ENCODE measurements at regions not wholly inside any gene's neighbourhood (a gene's known extent, or its start where the extent isn't known, plus 50 kb on each side); places are given as distances from the start of the nearest gene placed in this dataset.

- Histone ChIP-seq H3K4me3 (replicated peaks in 1 of 2; ENCODE audit: low read depth in 1 of 2, low read length in 2 of 2) (no peak overlapping the region), H4K20me1 (ENCODE audit: insufficient read depth) (no peaks in the 10 kb centered on the region), H3K9me2 (ENCODE audit: insufficient read depth) (no peaks in the 10 kb centered on the region), H3K9ac (ENCODE audit: low read length) (no peak overlapping the region), H3K27me3 (ENCODE audit: insufficient read depth, low read length) (no peaks in the 10 kb centered on the region), H3K4me2 (ENCODE audit: low read length) (no peak overlapping the region), H3K27ac (ENCODE audit: low read depth, low read length) (no peak overlapping the region), H3K9me3 (ENCODE audit: control insufficient read depth in 1 of 2, insufficient read depth in 1 of 2, low read depth in 1 of 2, low read length in 2 of 2) (peaks cover 10 to 25% of the 10 kb centered on the region in 2 experiments), H2AFZ (ENCODE audit: low read depth, low read length, poor library complexity, severe bottlenecking) (no peak overlapping the region), H3K4me1 (ENCODE audit: control insufficient read depth in 1 of 2, insufficient read depth in 2 of 2, low read length in 2 of 2) (no peaks in the 10 kb centered on the region), H3K79me2 (ENCODE audit: insufficient read depth, low read length) (no peaks in the 10 kb centered on the region), H3K36me3 (ENCODE audit: control insufficient read depth in 1 of 2, insufficient read depth in 2 of 2, low read length in 2 of 2) (no peaks in the 10 kb centered on the region)
- no TSS peak for BruUV-seq (replicated peaks)
- intact Hi-C loops (cut with micrococcal nuclease), result no loop called here
- no peak for DNase-seq (ENCODE audit: low read depth, low spot score)
- CTCF ChIA-PET, result no interaction called here
- no peak for ATAC-seq
- POLR2A ChIA-PET, result no interaction called here
- RAD21 ChIA-PET (ENCODE audit: low non-redundant PET in 1 of 2, low total read pairs in 2 of 2, uncharacterized antibody in 2 of 2, unreplicated experiment in 2 of 2), result no interaction called here
- no peak for TF ChIP-seq MAX (IDR thresholded peaks at IDR 0.05)
- TF ChIP-seq EGR1 (IDR thresholded peaks at IDR 0.05; ENCODE audit: low read depth), result no peak
- no peak for TF ChIP-seq SP1 (IDR thresholded peaks at IDR 0.05; ENCODE audit: low read depth)
- no peak for TF ChIP-seq EZH2 (IDR thresholded peaks at IDR 0.05)
- TF ChIP-seq REST (IDR thresholded peaks at IDR 0.05; ENCODE audit: low read depth), result no peak
Measured at GRCh38 chr18:67402543-67402942, 114.0 kb downstream of the DSEL start.

GRCh38 chr18:67400502-67401117 lies 115.9 kb downstream of the DSEL start:
- RAD21 ChIA-PET (ENCODE audit: low non-redundant PET in 1 of 2, low total read pairs in 2 of 2, uncharacterized antibody in 2 of 2, unreplicated experiment in 2 of 2), result no interaction called here
- no peak overlapping the region for H2AFZ ChIP-seq (ENCODE audit: low read depth, low read length, poor library complexity, severe bottlenecking)
- H3K9me3 ChIP-seq (ENCODE audit: control insufficient read depth in 1 of 2, insufficient read depth in 1 of 2, low read depth in 1 of 2, low read length in 2 of 2), result peaks cover 10 to 22% of the 10 kb centered on the region in 2 experiments
- intact Hi-C loops (cut with micrococcal nuclease), result no loop called here
- no peak for TF ChIP-seq SIN3A (IDR thresholded peaks at IDR 0.05; ENCODE audit: low read depth)
- no peak for TF ChIP-seq TCF7L2 (IDR thresholded peaks at IDR 0.05; ENCODE audit: borderline replicate concordance, extremely low read depth, insufficient read depth, insufficient read length)
- no peak for TF ChIP-seq EZH2 (IDR thresholded peaks at IDR 0.05)
- TF ChIP-seq ZNF274 (IDR thresholded peaks at IDR 0.05; ENCODE audit: low read depth, low read length), result no peak
- H3K27ac ChIP-seq (ENCODE audit: low read depth, low read length), result no peak overlapping the region
- no TSS peak for BruUV-seq (replicated peaks)
- no peak overlapping the region for H3K9ac ChIP-seq (ENCODE audit: low read length)
- no peaks in the 10 kb centered on the region for H3K79me2 ChIP-seq (ENCODE audit: insufficient read depth, low read length)
- H3K36me3 ChIP-seq (ENCODE audit: control insufficient read depth in 1 of 2, insufficient read depth in 2 of 2, low read length in 2 of 2), result no peaks in the 10 kb centered on the region
- H4K20me1 ChIP-seq (ENCODE audit: insufficient read depth), result no peaks in the 10 kb centered on the region
- H3K9me2 ChIP-seq (ENCODE audit: insufficient read depth), result no peaks in the 10 kb centered on the region
- H3K4me2 ChIP-seq (ENCODE audit: low read length), result no peak overlapping the region
- CTCF ChIA-PET, result no interaction called here
- H3K4me3 ChIP-seq (replicated peaks in 1 of 2; ENCODE audit: low read depth in 1 of 2, low read length in 2 of 2), result no peak overlapping the region
- DNase-seq (ENCODE audit: low read depth, low spot score) (no peak), ATAC-seq (no peak)
- H3K27me3 ChIP-seq (ENCODE audit: insufficient read depth, low read length), result no peaks in the 10 kb centered on the region
- POLR2A ChIA-PET, result no interaction called here
- no peaks in the 10 kb centered on the region for H3K4me1 ChIP-seq (ENCODE audit: control insufficient read depth in 1 of 2, insufficient read depth in 2 of 2, low read length in 2 of 2)

Measured in HCT116 (cell line).